Parathyroid adenoma (tissue), 2 donors: ENCODE measurements at regions not wholly inside any gene's neighbourhood (a gene's known extent, or its start where the extent isn't known, plus 50 kb on each side); places are given as distances from the start of the nearest gene placed in this dataset.

Experiments used
- H2AFZ ChIP-seq: fragments of 300-600 bp; sonication (generic); one replicate; pipeline ENCODE4 v1.7.0; 2017; ENCODE audit warnings: antibody characterized with exemption, mild to moderate bottlenecking
- H3K27ac ChIP-seq: fragments of 300-600 bp; sonication (generic); one replicate; pipeline ENCODE4 v1.7.0; 2017
- H3K27me3 ChIP-seq: fragments of 300-600 bp; sonication (generic); one replicate; pipeline ENCODE4 v1.7.0; 2017; ENCODE audit warnings: low read length; ENCODE audit not compliant: control insufficient read depth, insufficient read depth
- H3K36me3 ChIP-seq: fragments of 300-600 bp; sonication (generic); one replicate; pipeline ENCODE4 v1.7.0; 2017; ENCODE audit warnings: low read length; ENCODE audit not compliant: control insufficient read depth, insufficient read depth
- H3K4me1 ChIP-seq: fragments of 300-600 bp; sonication (generic); one replicate; pipeline ENCODE4 v1.7.0; 2017; ENCODE audit warnings: control low read depth
- H3K4me2 ChIP-seq: fragments of 300-600 bp; sonication (generic); one replicate; pipeline ENCODE4 v1.7.0; 2017; ENCODE audit warnings: low read length
- H3K4me3 ChIP-seq: fragments of 300-600 bp; sonication (generic); one replicate; pipeline ENCODE4 v1.7.0; 2017; ENCODE audit warnings: low read depth, low read length
- H3K79me2 ChIP-seq: fragments of 300-600 bp; sonication (generic); one replicate; pipeline ENCODE4 v1.7.0; 2017; ENCODE audit warnings: control low read depth
- H3K9ac ChIP-seq: fragments of 300-600 bp; sonication (generic); one replicate; pipeline ENCODE4 v1.7.0; 2017; ENCODE audit warnings: mild to moderate bottlenecking
- H3K9me3 ChIP-seq: fragments of 300-600 bp; sonication (generic); one replicate; pipeline ENCODE4 v1.7.0; 2017; ENCODE audit warnings: low read length; ENCODE audit not compliant: control insufficient read depth
- TF ChIP-seq, protein P1 (sequence below): fragments of 300-600 bp; sonication (generic); IDR thresholded peaks from one replicate; pipeline ENCODE4 v1.7.0; 2017; ENCODE audit warnings: antibody characterized with exemption, mild to moderate bottlenecking
- donor health status: primary hyperparathyroidism.

DNA sequence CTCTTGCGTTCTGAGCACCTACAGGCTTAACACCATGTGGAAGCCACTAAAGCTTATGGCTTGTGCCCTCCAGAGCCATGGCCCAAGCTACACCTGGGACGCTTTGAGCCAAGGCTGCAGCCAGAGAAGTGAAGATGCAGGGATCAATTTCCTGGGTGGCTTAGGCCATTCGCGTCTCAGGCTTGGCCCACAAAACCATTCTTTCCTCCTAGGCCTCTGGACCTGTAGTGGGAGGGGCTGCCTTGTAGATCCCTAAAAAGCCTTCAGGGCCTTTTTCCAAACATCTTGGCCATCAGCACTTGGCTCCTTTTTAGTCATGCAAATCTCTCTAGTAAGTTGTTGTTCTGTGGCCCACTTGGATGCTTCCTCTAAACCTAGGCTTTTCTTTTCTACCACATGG lies 401.7 kb upstream of the RUNX1 start:
- Histone ChIP-seq H3K4me2 (no peak overlapping the region), H3K36me3 (no peaks in the 10 kb centered on the region), H3K9ac (no peak overlapping the region), H3K27ac (no peak overlapping the region), H3K9me3 (no peaks in the 10 kb centered on the region), H3K27me3 (no peaks in the 10 kb centered on the region), H3K4me1 (no peaks in the 10 kb centered on the region), H3K79me2 (no peaks in the 10 kb centered on the region), H3K4me3 (no peak overlapping the region), H2AFZ (no peak overlapping the region)
- TF ChIP-seq, protein P1, sequence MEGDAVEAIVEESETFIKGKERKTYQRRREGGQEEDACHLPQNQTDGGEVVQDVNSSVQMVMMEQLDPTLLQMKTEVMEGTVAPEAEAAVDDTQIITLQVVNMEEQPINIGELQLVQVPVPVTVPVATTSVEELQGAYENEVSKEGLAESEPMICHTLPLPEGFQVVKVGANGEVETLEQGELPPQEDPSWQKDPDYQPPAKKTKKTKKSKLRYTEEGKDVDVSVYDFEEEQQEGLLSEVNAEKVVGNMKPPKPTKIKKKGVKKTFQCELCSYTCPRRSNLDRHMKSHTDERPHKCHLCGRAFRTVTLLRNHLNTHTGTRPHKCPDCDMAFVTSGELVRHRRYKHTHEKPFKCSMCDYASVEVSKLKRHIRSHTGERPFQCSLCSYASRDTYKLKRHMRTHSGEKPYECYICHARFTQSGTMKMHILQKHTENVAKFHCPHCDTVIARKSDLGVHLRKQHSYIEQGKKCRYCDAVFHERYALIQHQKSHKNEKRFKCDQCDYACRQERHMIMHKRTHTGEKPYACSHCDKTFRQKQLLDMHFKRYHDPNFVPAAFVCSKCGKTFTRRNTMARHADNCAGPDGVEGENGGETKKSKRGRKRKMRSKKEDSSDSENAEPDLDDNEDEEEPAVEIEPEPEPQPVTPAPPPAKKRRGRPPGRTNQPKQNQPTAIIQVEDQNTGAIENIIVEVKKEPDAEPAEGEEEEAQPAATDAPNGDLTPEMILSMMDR: no peak

DNA sequence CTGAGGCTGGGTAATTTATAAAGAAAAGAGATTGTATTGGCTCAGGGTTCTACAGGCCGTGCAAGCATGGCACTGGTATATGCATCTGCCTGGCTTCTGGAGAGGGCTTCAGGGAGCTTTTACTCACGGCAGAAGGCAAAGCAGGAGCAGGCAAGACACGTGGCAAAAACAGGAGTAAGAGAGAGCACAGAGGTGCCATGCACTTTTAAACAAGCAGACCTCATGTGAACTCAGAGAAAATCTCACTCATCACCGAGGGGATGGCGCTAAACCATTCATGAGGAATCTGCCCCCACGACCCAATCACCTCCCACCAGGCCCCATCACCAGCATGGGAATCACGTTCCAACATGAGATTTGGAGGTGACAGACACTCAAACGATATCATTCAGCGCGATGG lies 400.7 kb upstream of the RUNX1 start:
- no peak overlapping the region for H3K4me3 ChIP-seq
- H3K9ac ChIP-seq: no peak overlapping the region
- H2AFZ ChIP-seq: no peak overlapping the region
- no peak overlapping the region for H3K4me2 ChIP-seq
- no peaks in the 10 kb centered on the region for H3K27me3 ChIP-seq
- no peaks in the 10 kb centered on the region for H3K79me2 ChIP-seq
- H3K36me3 ChIP-seq: no peaks in the 10 kb centered on the region
- TF ChIP-seq, protein P1: no peak
- H3K9me3 ChIP-seq: no peaks in the 10 kb centered on the region
- H3K4me1 ChIP-seq: no peaks in the 10 kb centered on the region
- H3K27ac ChIP-seq: no peak overlapping the region

DNA sequence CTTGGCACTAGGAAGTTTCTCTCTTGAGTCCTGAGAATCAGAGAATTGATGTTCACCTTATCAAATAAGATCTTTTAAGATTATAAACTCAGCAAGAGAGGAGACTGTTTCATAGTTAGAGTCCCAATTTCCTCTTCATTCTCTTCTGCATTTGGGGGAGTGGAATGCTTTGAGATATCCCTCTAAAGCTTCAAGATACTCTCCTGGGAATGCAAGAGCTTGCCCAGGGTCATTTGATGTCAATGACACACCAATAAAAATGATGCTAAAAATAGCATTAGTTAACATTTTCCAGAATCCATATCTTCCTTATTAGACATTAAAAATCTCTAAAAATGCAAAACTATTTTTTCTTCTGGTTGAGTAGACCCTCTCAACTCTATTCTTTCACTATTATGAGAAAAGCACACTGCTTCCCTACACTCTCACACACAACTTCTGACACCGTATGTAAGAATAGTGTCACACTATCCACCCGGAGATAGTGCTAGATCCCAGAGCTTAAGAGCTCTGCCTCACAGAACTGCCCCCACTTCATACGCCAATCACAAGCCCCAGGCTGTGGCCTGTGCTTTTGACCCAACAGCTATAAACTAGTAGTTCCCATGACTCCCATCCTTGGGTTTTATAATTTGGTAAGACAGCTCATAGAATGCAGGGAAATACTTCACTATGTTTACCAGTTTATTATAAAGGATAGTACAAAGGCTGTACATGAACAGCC lies 399.9 kb upstream of the RUNX1 start:
- no peak overlapping the region for H3K9ac ChIP-seq
- no peak overlapping the region for H3K27ac ChIP-seq
- H3K79me2 ChIP-seq: no peaks in the 10 kb centered on the region
- H3K4me2 ChIP-seq: no peak overlapping the region
- no peaks in the 10 kb centered on the region for H3K27me3 ChIP-seq
- no peaks in the 10 kb centered on the region for H3K9me3 ChIP-seq
- no peak overlapping the region for H2AFZ ChIP-seq
- H3K4me1 ChIP-seq: no peaks in the 10 kb centered on the region
- no peak overlapping the region for H3K4me3 ChIP-seq
- no peaks in the 10 kb centered on the region for H3K36me3 ChIP-seq
- TF ChIP-seq, protein P1: no peak

DNA sequence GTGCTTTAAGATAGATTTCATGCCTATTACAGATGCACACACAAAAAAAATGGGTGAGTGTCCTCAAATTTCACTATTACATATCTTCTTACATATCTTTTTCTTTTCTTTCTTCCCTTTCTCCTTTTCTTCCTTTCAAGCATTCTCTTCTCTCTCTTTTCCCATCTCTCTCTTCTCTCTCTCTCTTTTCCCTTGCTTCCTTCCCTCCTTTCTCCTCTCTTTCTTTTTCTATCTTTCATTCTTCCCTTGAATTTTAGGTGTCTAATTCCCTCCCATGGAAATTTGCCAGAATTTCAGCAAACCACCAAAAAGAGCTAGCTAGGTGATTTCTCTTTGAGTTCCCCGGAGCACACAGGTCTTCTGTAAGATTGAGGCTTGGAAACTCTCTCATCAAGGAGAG lies 395.3 kb upstream of the RUNX1 start:
- Histone ChIP-seq H3K4me3 (no peak overlapping the region), H3K9ac (no peak overlapping the region), H3K27me3 (no peaks in the 10 kb centered on the region), H3K36me3 (no peaks in the 10 kb centered on the region), H3K79me2 (no peaks in the 10 kb centered on the region), H3K27ac (no peak overlapping the region), H3K4me2 (no peak overlapping the region), H3K9me3 (no peaks in the 10 kb centered on the region), H3K4me1 (no peaks in the 10 kb centered on the region), H2AFZ (no peak overlapping the region)
- TF ChIP-seq, protein P1: no peak

DNA sequence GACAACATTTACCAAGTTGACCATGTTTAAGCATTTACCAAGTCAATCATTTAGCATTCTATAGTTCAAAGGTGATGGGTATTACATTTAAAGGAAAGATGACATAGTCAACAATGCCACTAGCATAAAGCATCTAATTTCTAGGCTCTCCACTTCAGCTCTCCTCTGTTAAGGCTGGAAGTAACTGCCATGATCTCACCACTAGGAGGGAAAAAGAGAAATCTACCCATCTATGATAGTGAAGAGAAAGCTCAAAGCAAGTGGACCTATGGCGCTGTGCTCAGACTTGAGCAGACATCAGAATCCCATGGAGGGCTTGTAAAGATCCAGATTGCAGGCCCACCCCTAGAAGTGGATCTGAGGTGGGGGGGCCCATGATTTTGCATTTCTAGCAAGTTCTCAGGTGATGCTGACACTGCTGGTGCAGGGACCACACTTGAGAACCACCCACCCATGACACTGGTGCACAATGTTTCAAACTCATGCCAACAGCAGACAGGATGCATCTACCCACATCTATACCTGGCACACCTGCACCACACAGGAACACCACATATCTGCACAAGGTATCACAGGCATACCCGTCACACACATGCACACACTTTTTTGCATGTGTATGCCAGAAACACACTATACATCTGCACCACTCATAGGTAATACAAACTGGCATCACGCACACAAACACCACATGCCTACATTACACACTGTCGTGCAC lies 392.9 kb upstream of the RUNX1 start:
- Histone ChIP-seq H3K4me3 (no peak overlapping the region), H3K9ac (no peak overlapping the region), H3K27me3 (no peaks in the 10 kb centered on the region), H3K4me2 (no peak overlapping the region), H3K36me3 (no peaks in the 10 kb centered on the region), H2AFZ (no peak overlapping the region), H3K79me2 (no peaks in the 10 kb centered on the region), H3K27ac (no peak overlapping the region), H3K4me1 (no peaks in the 10 kb centered on the region), H3K9me3 (no peaks in the 10 kb centered on the region)
- TF ChIP-seq, protein P1: no peak
